GM18511 (cell line): ENCODE measurements at regions not wholly inside any gene's neighbourhood (a gene's known extent, or its start where the extent isn't known, plus 50 kb on each side); places are given as distances from the start of the nearest gene placed in this dataset.
A peak's percentile ranks its signal among the peaks of the same experiment; 100 is the strongest.
"Not testable (repeated sequence)": the region's sequence is repeated elsewhere in the genome, so short reads cannot be mapped to it uniquely, and the experiment has no call there.

Experiments used
- ATAC-seq: cut with Tn5 transposase; IDR thresholded peaks from one replicate; pipeline ENCODE4 v1.9.1; 2021; ENCODE audit warnings: mild to moderate bottlenecking, moderate library complexity; ENCODE audit not compliant: unreplicated experiment

GRCh38 chr18:76721207-76721996 is 101.0 kb upstream of the ZNF236 start:
- ATAC-seq = no peak

- no peak for ATAC-seq
Measured at GRCh38 chr18:76720683-76721082, 101.7 kb upstream of the ZNF236 start.

- ATAC-seq = no peak
Measured at GRCh38 chr18:76715012-76715610, 107.2 kb upstream of the ZNF236 start.

GRCh38 chr18:76713432-76713831 is 108.9 kb upstream of the ZNF236 start:
- ATAC-seq = no peak

GRCh38 chr18:76712511-76713140 is 109.7 kb upstream of the ZNF236 start:
- ATAC-seq = no peak

GRCh38 chr18:76710646-76711520 is 111.5 kb upstream of the ZNF236 start:
- no peak for ATAC-seq

GRCh38 chr18:76709659-76710645 is 112.4 kb upstream of the ZNF236 start:
- ATAC-seq = peak; percentile 94

- ATAC-seq = no peak
Measured at GRCh38 chr18:76708722-76709353, 113.5 kb upstream of the ZNF236 start.

- no peak for ATAC-seq
Measured at GRCh38 chr18:76708071-76708721, 114.2 kb upstream of the ZNF236 start.

- no peak for ATAC-seq
Measured at GRCh38 chr18:76707534-76707933, 114.8 kb upstream of the ZNF236 start.

GRCh38 chr18:76704589-76704988 is 117.8 kb upstream of the ZNF236 start:
- not testable (repeated sequence) for ATAC-seq

GRCh38 chr18:76699923-76700322 is 122.4 kb upstream of the ZNF236 start:
- no peak for ATAC-seq

- no peak for ATAC-seq
Measured at GRCh38 chr18:76697441-76697901, 124.9 kb upstream of the ZNF236 start.

- ATAC-seq = no peak
Measured at GRCh38 chr18:76691800-76692199, 130.6 kb upstream of the ZNF236 start.

GRCh38 chr18:76689646-76690264 is 132.6 kb upstream of the ZNF236 start:
- ATAC-seq = no peak

- no peak for ATAC-seq
Measured at GRCh38 chr18:76688724-76689472, 133.5 kb upstream of the ZNF236 start.

- ATAC-seq = peak; percentile 76
Measured at GRCh38 chr18:76687304-76687962, 134.9 kb upstream of the ZNF236 start.
